Breast epithelium (tissue), 3 donors: ENCODE measurements at regions not wholly inside any gene's neighbourhood (a gene's known extent, or its start where the extent isn't known, plus 50 kb on each side); places are given as distances from the start of the nearest gene placed in this dataset.

Source experiments
- POLR2A ChIP-seq: fragments of 450-650 bp; IDR thresholded peaks from one replicate; pipeline ENCODE4 v1.6.1; 2016; ENCODE audit warnings: antibody characterized with exemption, mild to moderate bottlenecking, moderate library complexity
- POLR2AphosphoS5 ChIP-seq, 3 donors: sonication (generic); formaldehyde crosslinking; IDR thresholded peaks; one replicate each; pipeline ENCODE4 v1.6.1; 2017; ENCODE audit warnings: antibody characterized with exemption in 3 of 3
- TF ChIP-seq, protein P1 (sequence below), 3 donors: fragments of 450-650 bp; IDR thresholded peaks; one replicate each; pipeline ENCODE4 v1.5.1; 2016 to 2017; ENCODE audit warnings: antibody characterized with exemption in 3 of 3, mild to moderate bottlenecking in 3 of 3, moderate library complexity in 3 of 3

DNA sequence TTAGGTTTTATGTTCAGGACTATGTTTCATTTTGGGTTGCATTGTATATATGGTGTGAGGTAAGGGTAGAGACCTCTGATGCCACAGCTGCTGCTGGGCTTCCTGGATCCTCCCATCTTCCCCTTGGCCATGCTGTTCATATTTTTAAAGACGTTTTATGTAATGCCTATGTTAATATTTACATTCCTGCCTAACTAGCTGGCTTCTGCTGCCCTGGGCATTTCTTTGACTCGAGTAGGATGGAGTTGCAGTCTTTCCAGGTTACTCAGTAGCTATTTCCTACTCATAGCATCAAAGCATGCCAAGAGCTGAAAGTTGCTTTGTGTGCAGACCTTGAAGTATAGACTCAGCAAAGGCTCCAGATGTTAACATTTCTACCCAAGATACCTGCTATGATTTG, 220.5 kb upstream of the CADM1 start:
- TF ChIP-seq, protein P1, sequence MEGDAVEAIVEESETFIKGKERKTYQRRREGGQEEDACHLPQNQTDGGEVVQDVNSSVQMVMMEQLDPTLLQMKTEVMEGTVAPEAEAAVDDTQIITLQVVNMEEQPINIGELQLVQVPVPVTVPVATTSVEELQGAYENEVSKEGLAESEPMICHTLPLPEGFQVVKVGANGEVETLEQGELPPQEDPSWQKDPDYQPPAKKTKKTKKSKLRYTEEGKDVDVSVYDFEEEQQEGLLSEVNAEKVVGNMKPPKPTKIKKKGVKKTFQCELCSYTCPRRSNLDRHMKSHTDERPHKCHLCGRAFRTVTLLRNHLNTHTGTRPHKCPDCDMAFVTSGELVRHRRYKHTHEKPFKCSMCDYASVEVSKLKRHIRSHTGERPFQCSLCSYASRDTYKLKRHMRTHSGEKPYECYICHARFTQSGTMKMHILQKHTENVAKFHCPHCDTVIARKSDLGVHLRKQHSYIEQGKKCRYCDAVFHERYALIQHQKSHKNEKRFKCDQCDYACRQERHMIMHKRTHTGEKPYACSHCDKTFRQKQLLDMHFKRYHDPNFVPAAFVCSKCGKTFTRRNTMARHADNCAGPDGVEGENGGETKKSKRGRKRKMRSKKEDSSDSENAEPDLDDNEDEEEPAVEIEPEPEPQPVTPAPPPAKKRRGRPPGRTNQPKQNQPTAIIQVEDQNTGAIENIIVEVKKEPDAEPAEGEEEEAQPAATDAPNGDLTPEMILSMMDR (IDR thresholded peaks at IDR 0.05): no peak
- no peak for TF ChIP-seq POLR2AphosphoS5 (IDR thresholded peaks at IDR 0.05)
- no peak for TF ChIP-seq POLR2A
